ENCODE measurements at regions not wholly inside any gene's neighbourhood (a gene's known extent, or its start where the extent isn't known, plus 50 kb on each side); places are given as distances from the start of the nearest gene placed in this dataset.

GRCh38 chr17:71024172-71024571 lies 854.8 kb downstream of the KCNJ2 start:
- TF ChIP-seq CTCF (IDR thresholded peaks at IDR 0.05) (no peak), POLR2A (IDR thresholded peaks at IDR 0.05) (no peak)

Measured in vagina (tissue), 2 donors.